Stomach (tissue), 8 donors: ENCODE measurements at regions not wholly inside any gene's neighbourhood (a gene's known extent, or its start where the extent isn't known, plus 50 kb on each side); places are given as distances from the start of the nearest gene placed in this dataset.
"Not testable (repeated sequence)": the region's sequence is repeated elsewhere in the genome, so short reads cannot be mapped to it uniquely, and the experiment has no call there.

Source experiments
- DNase-seq, 2 donors: peaks; one replicate each; pipeline versions ENCODE4 v3.0.0 to v3.0.0-alpha.2; 2013 to 2019
- H3K27ac ChIP-seq, 5 donors: fragments of 200-600 bp in 4 of 5; sonication (generic) in 4 of 5; one replicate each; pipeline ENCODE4 v1.5.1; 2013 to 2019; ENCODE audit warnings: mild to moderate bottlenecking in 1 of 5, moderate library complexity in 1 of 5
- H3K27me3 ChIP-seq, 3 donors: fragments of 200-600 bp; sonication (generic); one replicate each; pipeline ENCODE4 v1.5.1; 2017 to 2019; ENCODE audit warnings: mixed run types in 1 of 3
- H3K36me3 ChIP-seq, 4 donors: fragments of 200-600 bp; sonication (generic); 1 replicate in 3 of 4; 2 replicates in 1 of 4; pipeline ENCODE4 v1.5.1; 2016 to 2019
- H3K4me1 ChIP-seq, 4 donors: fragments of 200-600 bp; sonication (generic); one replicate each; pipeline ENCODE4 v1.5.1; 2016 to 2019
- H3K4me3 ChIP-seq, 4 donors: fragments of 200-600 bp; sonication (generic) in 3 of 4; one replicate each; pipeline ENCODE4 v1.5.1; 2016 to 2019; ENCODE audit warnings: mild to moderate bottlenecking in 1 of 4
- H3K9me3 ChIP-seq, 4 donors: fragments of 200-600 bp; sonication (generic); one replicate each; pipeline ENCODE4 v1.5.1; 2016 to 2019
- EP300 ChIP-seq: sonication (generic); formaldehyde crosslinking; IDR thresholded peaks from one replicate; pipeline ENCODE4 v1.6.1; 2017; ENCODE audit warnings: antibody characterized with exemption
- POLR2A ChIP-seq, 4 donors: fragments of 450-650 bp; IDR thresholded peaks; one replicate each; pipeline ENCODE4 v1.6.1; 2016; ENCODE audit warnings: antibody characterized with exemption in 4 of 4, control low read depth in 2 of 4, mild to moderate bottlenecking in 1 of 4, moderate library complexity in 1 of 4
- POLR2AphosphoS5 ChIP-seq, 3 donors: sonication (generic); formaldehyde crosslinking; IDR thresholded peaks; one replicate each; pipeline ENCODE4 v1.6.1; 2016; ENCODE audit warnings: antibody characterized with exemption in 3 of 3
- WGBS, 5 donors: extraction: QIAGEN DNeasy Blood & Tissue Kit in 3 of 5; methylation state at CpG; one replicate each; pipeline versions ENCODE4 v1.1.5 to v1.1.7; 2013 to 2018; 5-methylcytosine and 5-hydroxymethylcytosine counted together
- intact Hi-C: fragments of 100-400 bp; cut with DNase I; formaldehyde crosslinking; loops from one replicate; pipeline ENCODE4 v1.15.1; 2023; ENCODE audit warnings: low total_unique reads
- TF ChIP-seq, protein P1 (sequence below), 7 experiments: fragments of 450-650 bp in 4 of 7; fragments of 200-600 bp in 3 of 7; sonication (generic) in 3 of 7; IDR thresholded peaks; one replicate each; pipeline ENCODE4 v1.5.1; 2016 to 2019; ENCODE audit warnings: antibody characterized with exemption in 7 of 7, control low read depth in 2 of 7, mild to moderate bottlenecking in 1 of 7
- donor health status: healthy with polysubstance abuse.
- donor health status: Bipolar disorder and iron deficiency.
- donor health status: healthy.

DNA sequence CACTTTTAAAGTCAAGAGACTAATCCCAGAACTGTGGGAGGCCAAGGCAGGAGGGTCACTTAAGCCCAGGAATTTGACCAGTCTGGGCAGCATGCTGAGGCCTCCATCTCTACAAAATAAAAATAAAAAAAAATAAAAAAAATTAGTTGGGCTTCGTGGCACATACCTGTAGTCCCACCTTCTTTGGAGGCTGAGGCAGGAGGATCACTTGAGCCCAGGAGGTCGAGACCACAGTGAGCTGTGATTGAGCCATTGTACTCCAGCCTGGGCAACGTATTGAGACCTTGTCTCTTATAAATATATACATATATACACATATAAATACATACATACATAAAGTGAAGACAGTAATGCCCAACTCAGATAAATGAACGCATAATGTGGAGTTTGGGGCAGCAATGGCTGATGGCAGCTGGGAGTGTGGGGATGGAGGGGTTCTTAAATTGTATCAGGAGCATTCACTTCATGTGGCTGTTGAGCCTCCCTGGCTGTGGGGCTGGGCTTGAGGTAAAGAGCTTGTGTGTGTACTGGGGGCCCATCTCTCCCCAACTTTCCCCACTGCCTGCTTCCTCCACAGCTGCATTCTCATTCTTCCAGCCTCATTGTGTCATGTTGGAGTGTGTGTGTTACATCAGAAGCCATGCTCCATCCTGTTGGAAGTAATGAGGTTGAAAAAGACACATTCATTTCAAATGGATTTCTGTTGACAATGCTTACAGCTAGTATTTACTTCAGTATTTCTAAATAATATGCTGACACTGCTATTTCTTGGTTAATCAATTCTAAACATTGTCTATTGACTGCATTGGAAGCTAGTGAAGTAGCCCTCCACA, 96.5 kb upstream of the HS6ST1 start:
- no peak for TF ChIP-seq EP300
- TF ChIP-seq POLR2AphosphoS5 (IDR thresholded peaks at IDR 0.05) = no peak
- TF ChIP-seq, protein P1, sequence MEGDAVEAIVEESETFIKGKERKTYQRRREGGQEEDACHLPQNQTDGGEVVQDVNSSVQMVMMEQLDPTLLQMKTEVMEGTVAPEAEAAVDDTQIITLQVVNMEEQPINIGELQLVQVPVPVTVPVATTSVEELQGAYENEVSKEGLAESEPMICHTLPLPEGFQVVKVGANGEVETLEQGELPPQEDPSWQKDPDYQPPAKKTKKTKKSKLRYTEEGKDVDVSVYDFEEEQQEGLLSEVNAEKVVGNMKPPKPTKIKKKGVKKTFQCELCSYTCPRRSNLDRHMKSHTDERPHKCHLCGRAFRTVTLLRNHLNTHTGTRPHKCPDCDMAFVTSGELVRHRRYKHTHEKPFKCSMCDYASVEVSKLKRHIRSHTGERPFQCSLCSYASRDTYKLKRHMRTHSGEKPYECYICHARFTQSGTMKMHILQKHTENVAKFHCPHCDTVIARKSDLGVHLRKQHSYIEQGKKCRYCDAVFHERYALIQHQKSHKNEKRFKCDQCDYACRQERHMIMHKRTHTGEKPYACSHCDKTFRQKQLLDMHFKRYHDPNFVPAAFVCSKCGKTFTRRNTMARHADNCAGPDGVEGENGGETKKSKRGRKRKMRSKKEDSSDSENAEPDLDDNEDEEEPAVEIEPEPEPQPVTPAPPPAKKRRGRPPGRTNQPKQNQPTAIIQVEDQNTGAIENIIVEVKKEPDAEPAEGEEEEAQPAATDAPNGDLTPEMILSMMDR (IDR thresholded peaks at IDR 0.05) = no peak
- TF ChIP-seq POLR2A (IDR thresholded peaks at IDR 0.05) = no peak
- peak in 1 of 2 donors; percentile 13 for DNase-seq
- Histone ChIP-seq H3K36me3 (no peaks in the 10 kb centered on the region), H3K27ac (no peak overlapping the region), H3K9me3 (no peaks in the 10 kb centered on the region), H3K4me1 (peaks cover 0 to 19% (median 3%) of the 10 kb centered on the region in 4 donors), H3K27me3 (no peaks in the 10 kb centered on the region), H3K4me3 (no peak overlapping the region)
- WGBS, 5 donors = 82 to 92% (median 86%) methylated on average over 4 of the region's 4 CpGs
- intact Hi-C loops = no loop called here

DNA sequence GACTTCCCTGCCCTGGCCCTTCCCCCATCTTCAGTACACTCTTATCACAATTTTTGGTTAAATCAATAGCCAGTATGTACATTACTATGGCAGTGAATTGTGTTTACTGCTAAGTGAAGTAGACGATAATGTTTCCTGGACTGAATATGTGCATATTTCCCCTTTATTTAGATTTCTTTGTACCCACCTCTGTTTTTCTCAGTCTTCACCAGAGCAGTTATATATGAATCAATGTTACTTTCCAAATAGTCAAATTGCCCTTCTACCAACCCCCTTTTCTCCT, 97.1 kb upstream of the HS6ST1 start:
- WGBS, 5 donors = 13 to 68% (median 44%) methylated on average over 1 of the region's 1 CpG
- peak in 1 of 2 donors; percentile 23 for DNase-seq
- Histone ChIP-seq H3K27me3 (no peaks in the 10 kb centered on the region), H3K36me3 (no peaks in the 10 kb centered on the region), H3K9me3 (no peaks in the 10 kb centered on the region), H3K4me3 (no peak overlapping the region), H3K27ac (no peak overlapping the region), H3K4me1 (peaks cover 0 to 19% (median 3%) of the 10 kb centered on the region in 4 donors)
- TF ChIP-seq POLR2AphosphoS5 (IDR thresholded peaks at IDR 0.05) (peak in 1 of 3 donors; percentile 12), POLR2A (IDR thresholded peaks at IDR 0.05) (no peak), EP300 (no peak)
- TF ChIP-seq, protein P1 (IDR thresholded peaks at IDR 0.05) = no peak
- intact Hi-C loops = no loop called here

DNA sequence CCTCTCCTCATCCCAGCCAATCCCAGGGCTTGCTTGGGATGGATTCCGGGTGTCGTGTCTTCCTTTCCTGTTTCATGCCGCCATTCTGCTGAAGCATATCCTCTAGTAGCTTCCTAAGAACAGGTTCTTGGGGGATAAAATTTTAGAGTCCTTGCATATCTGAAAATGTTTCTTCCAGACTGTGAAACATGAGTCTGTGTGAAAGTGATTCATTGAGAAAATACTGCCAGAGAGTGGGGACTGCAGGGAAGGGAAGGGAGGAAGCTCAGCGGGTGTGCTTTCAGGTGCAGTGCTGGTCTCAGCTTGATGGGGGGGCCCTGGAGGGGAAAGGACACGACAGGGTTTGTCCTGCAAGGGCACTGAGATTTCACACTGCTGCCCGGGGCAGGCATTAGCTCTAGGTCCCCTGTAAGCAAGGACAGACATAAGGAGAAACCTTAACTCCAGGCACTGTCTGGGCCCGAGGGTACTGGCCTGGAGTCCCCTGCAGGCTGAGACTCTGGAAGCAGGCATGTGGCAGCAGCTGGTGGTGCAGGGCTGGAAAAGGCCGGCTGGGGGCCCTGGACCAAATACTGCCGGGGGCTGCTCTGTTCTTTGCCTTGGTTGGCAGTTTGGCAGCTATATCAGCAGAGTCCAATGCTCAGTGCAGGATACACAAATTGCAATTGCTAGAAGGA, 97.6 kb upstream of the HS6ST1 start:
- Histone ChIP-seq H3K4me1 (peaks cover 0 to 19% (median 3%) of the 10 kb centered on the region in 4 donors), H3K9me3 (no peaks in the 10 kb centered on the region), H3K4me3 (no peak overlapping the region), H3K36me3 (no peaks in the 10 kb centered on the region), H3K27ac (no peak overlapping the region), H3K27me3 (no peaks in the 10 kb centered on the region)
- 70 to 85% (median 77%) methylated on average over 9 of the region's 9 CpGs for WGBS, 5 donors
- TF ChIP-seq EP300 (no peak), POLR2AphosphoS5 (IDR thresholded peaks at IDR 0.05) (no peak), POLR2A (IDR thresholded peaks at IDR 0.05) (no peak)
- TF ChIP-seq, protein P1 (IDR thresholded peaks at IDR 0.05) = no peak
- intact Hi-C loops = no loop called here
- peak in 1 of 2 donors; percentile 23 for DNase-seq

- DNase-seq = peak in 1 of 2 donors; percentile 17
- peaks cover 0 to 2% (median under 1%) of the 10 kb centered on the region in 4 donors for H3K9me3 ChIP-seq
- WGBS, 5 donors = 42 to 61% (median 55%) methylated on average over 3 of the region's 3 CpGs
- intact Hi-C loops = no loop called here
- no peak overlapping the region for H3K4me3 ChIP-seq
- no peaks in the 10 kb centered on the region for H3K27me3 ChIP-seq
- peaks cover 0 to 19% (median 3%) of the 10 kb centered on the region in 4 donors for H3K4me1 ChIP-seq
- no peaks in the 10 kb centered on the region for H3K36me3 ChIP-seq
- no peak overlapping the region for H3K27ac ChIP-seq
- TF ChIP-seq, protein P1 (IDR thresholded peaks at IDR 0.05) = no peak
- TF ChIP-seq EP300 (no peak), POLR2AphosphoS5 (IDR thresholded peaks at IDR 0.05) (no peak), POLR2A (IDR thresholded peaks at IDR 0.05) (no peak)
Measured at GRCh38 chr2:128416806-128417205, 98.1 kb upstream of the HS6ST1 start.

DNA sequence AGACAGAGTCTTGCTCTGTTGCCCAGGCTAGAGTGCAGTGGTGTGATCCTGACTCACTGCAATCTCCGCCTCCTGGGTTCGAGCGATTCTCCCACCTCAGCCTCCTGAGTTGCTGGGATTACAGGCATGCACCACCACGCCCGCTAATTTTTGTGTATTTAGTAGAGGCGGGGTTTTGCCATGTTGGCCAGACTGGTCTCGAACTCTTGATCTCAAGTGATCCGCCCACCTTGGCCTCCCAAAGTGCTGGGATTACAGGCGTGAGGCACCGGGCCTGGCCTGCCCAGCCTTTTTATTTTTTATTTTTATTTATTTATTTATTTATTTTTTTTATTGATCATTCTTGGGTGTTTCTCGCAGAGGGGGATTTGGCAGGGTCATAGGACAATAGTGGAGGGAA, 98.6 kb upstream of the HS6ST1 start:
- intact Hi-C loops, H3K27ac ChIP-seq, H3K4me3 ChIP-seq, H3K27me3 ChIP-seq, H3K9me3 ChIP-seq, H3K36me3 ChIP-seq: not testable (repeated sequence)
- peak in 1 of 2 donors; percentile 17 for DNase-seq
- peaks cover 0 to 19% (median 3%) of the 10 kb centered on the region in 4 donors for H3K4me1 ChIP-seq
- WGBS, 5 donors = 74 to 92% (median 85%) methylated on average over 11 of the region's 11 CpGs
